ENCODE measurements at regions not wholly inside any gene's neighbourhood (a gene's known extent, or its start where the extent isn't known, plus 50 kb on each side); places are given as distances from the start of the nearest gene placed in this dataset.

GRCh38 chr1:157292809-157293564 is 154.8 kb upstream of the ETV3 start:
- H3K27ac ChIP-seq = no peak overlapping the region
- TF ChIP-seq CTCF (IDR thresholded peaks at IDR 0.05) (no peak), ZFX (IDR thresholded peaks at IDR 0.05; ENCODE audit: borderline replicate concordance) (no peak)

GRCh38 chr1:157292302-157292701 is 154.1 kb upstream of the ETV3 start:
- no peak overlapping the region for H3K27ac ChIP-seq
- TF ChIP-seq CTCF (IDR thresholded peaks at IDR 0.05) (no peak), ZFX (IDR thresholded peaks at IDR 0.05; ENCODE audit: borderline replicate concordance) (no peak)

GRCh38 chr1:157291083-157291482 is 152.9 kb upstream of the ETV3 start:
- no peak overlapping the region for H3K27ac ChIP-seq
- TF ChIP-seq CTCF (IDR thresholded peaks at IDR 0.05) = no peak
- TF ChIP-seq ZFX (IDR thresholded peaks at IDR 0.05; ENCODE audit: borderline replicate concordance) = no peak

GRCh38 chr1:157289424-157290105 is 151.4 kb upstream of the ETV3 start:
- TF ChIP-seq CTCF (IDR thresholded peaks at IDR 0.05) (no peak), ZFX (IDR thresholded peaks at IDR 0.05; ENCODE audit: borderline replicate concordance) (no peak)
- no peak overlapping the region for H3K27ac ChIP-seq

GRCh38 chr1:157288996-157289395 is 150.8 kb upstream of the ETV3 start:
- H3K27ac ChIP-seq = no peak overlapping the region
- TF ChIP-seq CTCF (IDR thresholded peaks at IDR 0.05) (no peak), ZFX (IDR thresholded peaks at IDR 0.05; ENCODE audit: borderline replicate concordance) (no peak)

- TF ChIP-seq CTCF (IDR thresholded peaks at IDR 0.05) = no peak
- no peak for TF ChIP-seq ZFX (IDR thresholded peaks at IDR 0.05; ENCODE audit: borderline replicate concordance)
- no peak overlapping the region for H3K27ac ChIP-seq
Measured at GRCh38 chr1:157288492-157288891, 150.3 kb upstream of the ETV3 start.

GRCh38 chr1:157288006-157288405 is 149.8 kb upstream of the ETV3 start:
- TF ChIP-seq CTCF (IDR thresholded peaks at IDR 0.05) = no peak
- no peak for TF ChIP-seq ZFX (IDR thresholded peaks at IDR 0.05; ENCODE audit: borderline replicate concordance)
- no peak overlapping the region for H3K27ac ChIP-seq

Measured in 22Rv1 (cell line).